Endothelial cell of umbilical vein (primary cell): ENCODE measurements at regions not wholly inside any gene's neighbourhood (a gene's known extent, or its start where the extent isn't known, plus 50 kb on each side); places are given as distances from the start of the nearest gene placed in this dataset.

ENCODE experiments used
- BruUV-seq: library from RNA; stranded (reverse); fragments of 400-500 nt; replicated peaks from 2 replicates; lab custom pipeline; 2021; lab: Mats Ljungman, UMichigan
- CTCF ChIA-PET: fragments of 300-600, 350-600 bp; sonication (Branson Sonifier 250); formaldehyde crosslinking; loops from one replicate; lab custom pipeline; 2021; ENCODE audit warnings: antibody characterized with exemption, inconsistent platforms; lab: Charles Lee
- POLR2A ChIA-PET: fragments of 300-600, 350-600 bp; sonication (Branson Sonifier 250); formaldehyde crosslinking; loops from one replicate; lab custom pipeline; 2021; ENCODE audit warnings: antibody characterized with exemption, inconsistent platforms; lab: Charles Lee
- DNase-seq: peaks from one replicate; pipeline ENCODE4 v3.0.0-alpha.2; 2011; ENCODE audit warnings: low read depth, low spot score
- FAIRE-seq: peaks from 2 replicates; lab custom pipeline; 2011; peaks lifted over from hg19 to GRCh38; lab: Jason Lieb, UNC
- H2AFZ ChIP-seq: 2 replicates; pipeline ENCODE4 v1.6.0; 2012; ENCODE audit warnings: low read depth, low read length, control low read depth, inconsistent platforms
- H3K27ac ChIP-seq: 2 replicates; pipeline ENCODE4 v1.5.1; 2011; ENCODE audit warnings: low read depth, mild to moderate bottlenecking, control low read depth, low read length, moderate library complexity; ENCODE audit not compliant: insufficient read depth
- H3K27me3 ChIP-seq, 2 experiments: 2 replicates each; pipeline versions ENCODE4 v1.6.0 to v1.6.1; 2011; ENCODE audit warnings: low read length in 2 of 2, mixed read lengths in 1 of 2; ENCODE audit not compliant: control insufficient read depth in 2 of 2, insufficient read depth in 2 of 2
- H3K36me3 ChIP-seq, 2 experiments: 2 replicates in 1 of 2; 3 replicates in 1 of 2; pipeline ENCODE4 v1.5.1; 2011; ENCODE audit warnings: low read length in 2 of 2, mild to moderate bottlenecking in 1 of 2, moderate library complexity in 1 of 2; ENCODE audit not compliant: control insufficient read depth in 2 of 2, insufficient read depth in 2 of 2; ENCODE audit errors: extremely low read depth in 1 of 2
- H3K4me1 ChIP-seq: 3 replicates; pipeline ENCODE4 v1.5.1; 2011; ENCODE audit warnings: mild to moderate bottlenecking, low read length; ENCODE audit not compliant: control insufficient read depth, insufficient read depth; ENCODE audit errors: extremely low read depth
- H3K4me2 ChIP-seq: 2 replicates; pipeline ENCODE4 v1.6.1; 2011; ENCODE audit warnings: low read length, control low read depth, mixed read lengths; ENCODE audit not compliant: insufficient read depth
- H3K4me3 ChIP-seq, 3 experiments: fragments of 200-600 bp in 1 of 3; sonication (generic), shearing (Covaris generic) in 1 of 3; replicated peaks in 1 of 3; 2 replicates each; pipeline ENCODE4 v1.5.1; 2011 to 2016; ENCODE audit warnings: control low read depth in 3 of 3, low read length in 3 of 3, mild to moderate bottlenecking in 2 of 3, inconsistent platforms in 1 of 3, low read depth in 1 of 3, moderate library complexity in 1 of 3; ENCODE audit not compliant: insufficient read depth in 1 of 3
- H3K79me2 ChIP-seq: 2 replicates; pipeline ENCODE4 v1.6.0; 2012; ENCODE audit warnings: low read length, inconsistent platforms; ENCODE audit not compliant: control insufficient read depth, insufficient read depth
- H3K9ac ChIP-seq: replicated peaks from 2 replicates; pipeline ENCODE3; 2011; ENCODE audit warnings: low read length, control low read depth; ENCODE audit not compliant: insufficient read depth; ENCODE audit errors: extremely low read depth
- H3K9me1 ChIP-seq: replicated peaks from 3 replicates; pipeline ENCODE4 v1.6.0; 2011; ENCODE audit warnings: mild to moderate bottlenecking, low read length; ENCODE audit not compliant: control insufficient read depth, insufficient read depth; ENCODE audit errors: extremely low read depth
- H3K9me3 ChIP-seq: replicated peaks from 2 replicates; pipeline ENCODE4 v1.5.1; 2012; ENCODE audit warnings: low read length, inconsistent platforms; ENCODE audit not compliant: control insufficient read depth, insufficient read depth
- H4K20me1 ChIP-seq: replicated peaks from 2 replicates; pipeline ENCODE3; 2011; ENCODE audit warnings: mild to moderate bottlenecking, low read length; ENCODE audit not compliant: control insufficient read depth, insufficient read depth; ENCODE audit errors: extremely low read depth
- CTCF ChIP-seq, 2 donors: IDR thresholded peaks; 1 replicate in 1 of 2; 2 replicates in 1 of 2; pipeline ENCODE4 v1.5.1; 2011; ENCODE audit warnings: low read length in 2 of 2, mild to moderate bottlenecking in 2 of 2, moderate library complexity in 2 of 2, control low read depth in 1 of 2, inconsistent platforms in 1 of 2, low read depth in 1 of 2; ENCODE audit not compliant: insufficient read depth in 1 of 2; ENCODE audit errors: extremely low read depth in 1 of 2
- EZH2 ChIP-seq: IDR thresholded peaks from 2 replicates; pipeline ENCODE4 v1.6.1; 2012; ENCODE audit warnings: borderline replicate concordance, low read depth, mild to moderate bottlenecking, moderate library complexity, low read length, inconsistent platforms; ENCODE audit not compliant: severe bottlenecking
- FOS ChIP-seq: IDR thresholded peaks from 2 replicates; pipeline ENCODE4 v1.6.1; 2011; ENCODE audit warnings: mild to moderate bottlenecking, low read length, moderate library complexity, borderline replicate concordance; ENCODE audit not compliant: insufficient read depth
- GATA2 ChIP-seq: IDR thresholded peaks from 2 replicates; pipeline ENCODE4 v1.7.0; 2011; ENCODE audit warnings: low read depth, mild to moderate bottlenecking, moderate library complexity, mixed read lengths, low read length; ENCODE audit not compliant: insufficient read length, insufficient read depth
- JUN ChIP-seq: IDR thresholded peaks from 2 replicates; pipeline ENCODE4 v1.6.1; 2011; ENCODE audit warnings: borderline replicate concordance, low read depth; ENCODE audit not compliant: insufficient read length, insufficient read depth
- MAX ChIP-seq: IDR thresholded peaks from 2 replicates; pipeline ENCODE4 v1.6.1; 2011; ENCODE audit not compliant: insufficient read depth, insufficient read length
- MYC ChIP-seq: IDR thresholded peaks from one replicate; pipeline ENCODE4 v1.6.1; 2011; ENCODE audit warnings: mild to moderate bottlenecking, low read depth, low read length
- POLR2A ChIP-seq: IDR thresholded peaks from 2 replicates; pipeline ENCODE4 v1.6.1; 2012; ENCODE audit warnings: low read depth, mild to moderate bottlenecking, control low read depth, low read length
- POLR2AphosphoS5 ChIP-seq: IDR thresholded peaks from 2 replicates; pipeline ENCODE4 v1.6.1; 2012; ENCODE audit warnings: low read depth, mild to moderate bottlenecking, control low read depth, low read length, moderate library complexity; ENCODE audit not compliant: insufficient read depth
- dilution Hi-C: fragments of 300-500 bp; cut with MboI; formaldehyde crosslinking; loops from one replicate; pipeline ENCODE4 v1.15.0; 2019; ENCODE audit warnings: low sequenced_read_pairs; ENCODE audit not compliant: extremely low pct_ligation_motif_present
- intact Hi-C: fragments of 100-400 bp; cut with micrococcal nuclease; formaldehyde crosslinking; loops from one replicate; pipeline ENCODE4 v1.10.0; 2022

DNA sequence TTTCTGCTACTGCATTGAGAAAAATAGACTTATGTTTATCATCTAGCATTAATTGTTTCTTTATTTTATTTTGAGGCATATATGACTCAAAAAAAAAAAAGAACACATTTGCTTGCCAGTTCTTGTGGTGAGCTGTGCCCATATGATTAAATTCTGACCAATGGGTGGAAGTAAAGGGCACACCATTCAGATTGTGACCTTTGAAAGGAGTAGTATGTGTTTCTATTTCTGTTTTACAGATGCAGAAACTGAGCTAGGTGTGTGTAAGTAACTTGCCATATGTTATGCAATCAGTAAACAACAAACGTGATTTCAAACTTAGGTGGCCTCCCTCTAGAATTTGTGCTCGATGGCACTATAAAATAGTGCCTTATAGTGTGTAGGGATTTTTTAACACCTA is 368.1 kb upstream of the EDIL3 start:
- intact Hi-C loops (no loop called here), dilution Hi-C loops (no loop called here)
- H4K20me1 ChIP-seq = no peaks in the 10 kb centered on the region
- no peak overlapping the region for H2AFZ ChIP-seq
- no peaks in the 10 kb centered on the region for H3K9me3 ChIP-seq
- no peak for FAIRE-seq
- no TSS peak for BruUV-seq
- no peak for DNase-seq
- no peak overlapping the region for H3K4me3 ChIP-seq
- TF ChIP-seq JUN = no peak
- no peak for TF ChIP-seq FOS
- TF ChIP-seq GATA2 = no peak
- TF ChIP-seq EZH2 = no peak
- TF ChIP-seq POLR2A = no peak
- no peak for TF ChIP-seq MAX
- TF ChIP-seq MYC = no peak
- TF ChIP-seq POLR2AphosphoS5 = no peak
- TF ChIP-seq CTCF (IDR thresholded peaks at IDR 0.05; ENCODE audit: extremely low read depth in 1 of 2, insufficient read depth in 1 of 2, low read depth in 1 of 2, low read length in 2 of 2) = no peak
- no peaks in the 10 kb centered on the region for H3K9me1 ChIP-seq
- no peaks in the 10 kb centered on the region for H3K27me3 ChIP-seq
- H3K27ac ChIP-seq = no peak overlapping the region
- no peaks in the 10 kb centered on the region for H3K36me3 ChIP-seq
- no peaks in the 10 kb centered on the region for H3K4me1 ChIP-seq
- H3K9ac ChIP-seq = no peak overlapping the region
- ChIA-PET POLR2A (no interaction called here), CTCF (no interaction called here)
- no peaks in the 10 kb centered on the region for H3K79me2 ChIP-seq
- no peak overlapping the region for H3K4me2 ChIP-seq
